ENCODE measurements at regions not wholly inside any gene's neighbourhood (a gene's known extent, or its start where the extent isn't known, plus 50 kb on each side); places are given as distances from the start of the nearest gene placed in this dataset.

GRCh38 chr11:110919241-110919922 is 207.1 kb upstream of the ARHGAP20 start:
- no peak overlapping the region for H3K4me3 ChIP-seq (ENCODE audit: low read length in 2 of 2)
- H3K27me3 ChIP-seq (ENCODE audit: control insufficient read depth in 2 of 2, insufficient read depth in 2 of 2, low read length in 2 of 2): no peaks in the 10 kb centered on the region
- H3K4me1 ChIP-seq (ENCODE audit: control insufficient read depth in 2 of 2, insufficient read depth in 2 of 2, low read length in 2 of 2): no peaks in the 10 kb centered on the region
- no peak overlapping the region for H3K9ac ChIP-seq (ENCODE audit: low read depth in 1 of 2, low read length in 2 of 2)
- H3K9me3 ChIP-seq (ENCODE audit: control insufficient read depth in 2 of 2, low read length in 2 of 2): no peaks in the 10 kb centered on the region
- no peak overlapping the region for H3K27ac ChIP-seq (ENCODE audit: low read depth in 2 of 2, low read length in 2 of 2)
- no peaks in the 10 kb centered on the region for H3K36me3 ChIP-seq (ENCODE audit: control insufficient read depth in 2 of 2, insufficient read depth in 2 of 2, low read length in 2 of 2)

DNA sequence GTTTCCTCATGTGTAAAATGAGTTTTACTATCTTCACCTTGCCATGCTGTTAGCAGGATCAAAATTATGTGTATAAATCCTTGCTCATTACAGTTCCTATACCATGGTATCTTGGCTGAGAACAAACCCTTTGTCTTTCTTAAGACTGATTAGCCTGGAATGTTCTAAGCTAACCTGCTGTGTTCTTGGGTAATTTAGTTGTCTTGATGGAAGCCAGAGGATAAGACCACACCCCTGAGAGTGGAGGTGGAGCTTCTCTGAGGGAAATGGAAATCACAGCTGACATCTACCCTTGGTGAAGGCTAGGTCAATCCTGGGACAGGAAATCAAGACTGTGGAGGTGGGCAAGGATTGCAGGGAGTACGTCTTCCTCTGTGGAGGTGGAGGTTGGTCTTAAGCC is 206.1 kb upstream of the ARHGAP20 start:
- H3K9ac ChIP-seq (ENCODE audit: low read depth in 1 of 2, low read length in 2 of 2): no peak overlapping the region
- no peaks in the 10 kb centered on the region for H3K9me3 ChIP-seq (ENCODE audit: control insufficient read depth in 2 of 2, low read length in 2 of 2)
- no peak overlapping the region for H3K27ac ChIP-seq (ENCODE audit: low read depth in 2 of 2, low read length in 2 of 2)
- no peaks in the 10 kb centered on the region for H3K4me1 ChIP-seq (ENCODE audit: control insufficient read depth in 2 of 2, insufficient read depth in 2 of 2, low read length in 2 of 2)
- no peak overlapping the region for H3K4me3 ChIP-seq (ENCODE audit: low read length in 2 of 2)
- H3K27me3 ChIP-seq (ENCODE audit: control insufficient read depth in 2 of 2, insufficient read depth in 2 of 2, low read length in 2 of 2): no peaks in the 10 kb centered on the region
- H3K36me3 ChIP-seq (ENCODE audit: control insufficient read depth in 2 of 2, insufficient read depth in 2 of 2, low read length in 2 of 2): no peaks in the 10 kb centered on the region

- Histone ChIP-seq H3K9me3 (ENCODE audit: control insufficient read depth in 2 of 2, low read length in 2 of 2) (no peaks in the 10 kb centered on the region), H3K36me3 (ENCODE audit: control insufficient read depth in 2 of 2, insufficient read depth in 2 of 2, low read length in 2 of 2) (no peaks in the 10 kb centered on the region), H3K9ac (ENCODE audit: low read depth in 1 of 2, low read length in 2 of 2) (no peak overlapping the region), H3K27me3 (ENCODE audit: control insufficient read depth in 2 of 2, insufficient read depth in 2 of 2, low read length in 2 of 2) (no peaks in the 10 kb centered on the region), H3K27ac (ENCODE audit: low read depth in 2 of 2, low read length in 2 of 2) (no peak overlapping the region), H3K4me3 (ENCODE audit: low read length in 2 of 2) (no peak overlapping the region), H3K4me1 (ENCODE audit: control insufficient read depth in 2 of 2, insufficient read depth in 2 of 2, low read length in 2 of 2) (peaks cover 8% of the 10 kb centered on the region in 2 donors)
Measured at GRCh38 chr11:110912437-110912836, 200.2 kb upstream of the ARHGAP20 start.

DNA sequence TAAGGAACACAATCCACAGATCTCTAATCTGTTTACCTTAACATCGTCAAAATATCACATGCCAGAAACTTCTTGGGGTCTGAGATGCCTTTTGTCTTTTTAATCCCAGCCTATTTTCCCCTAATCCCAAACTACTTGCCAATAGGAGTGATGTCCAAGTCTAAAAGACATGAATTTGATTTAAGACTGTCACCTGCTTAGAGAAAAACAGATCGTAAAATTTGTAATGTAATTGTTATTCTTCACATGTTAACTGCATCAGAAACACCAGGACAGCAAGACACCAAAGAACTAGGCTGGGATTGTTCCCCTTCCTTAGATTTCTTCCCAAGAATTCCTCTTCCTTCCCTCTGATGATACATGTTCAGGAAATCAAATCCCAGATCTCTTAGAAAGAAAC is 198.1 kb upstream of the ARHGAP20 start:
- H3K9me3 ChIP-seq (ENCODE audit: control insufficient read depth in 2 of 2, low read length in 2 of 2): no peaks in the 10 kb centered on the region
- H3K36me3 ChIP-seq (ENCODE audit: control insufficient read depth in 2 of 2, insufficient read depth in 2 of 2, low read length in 2 of 2): no peaks in the 10 kb centered on the region
- H3K27me3 ChIP-seq (ENCODE audit: control insufficient read depth in 2 of 2, insufficient read depth in 2 of 2, low read length in 2 of 2): no peaks in the 10 kb centered on the region
- no peak overlapping the region for H3K27ac ChIP-seq (ENCODE audit: low read depth in 2 of 2, low read length in 2 of 2)
- no peak overlapping the region for H3K9ac ChIP-seq (ENCODE audit: low read depth in 1 of 2, low read length in 2 of 2)
- no peak overlapping the region for H3K4me3 ChIP-seq (ENCODE audit: low read length in 2 of 2)
- H3K4me1 ChIP-seq (ENCODE audit: control insufficient read depth in 2 of 2, insufficient read depth in 2 of 2, low read length in 2 of 2): peaks cover 8 to 12% of the 10 kb centered on the region in 2 donors

DNA sequence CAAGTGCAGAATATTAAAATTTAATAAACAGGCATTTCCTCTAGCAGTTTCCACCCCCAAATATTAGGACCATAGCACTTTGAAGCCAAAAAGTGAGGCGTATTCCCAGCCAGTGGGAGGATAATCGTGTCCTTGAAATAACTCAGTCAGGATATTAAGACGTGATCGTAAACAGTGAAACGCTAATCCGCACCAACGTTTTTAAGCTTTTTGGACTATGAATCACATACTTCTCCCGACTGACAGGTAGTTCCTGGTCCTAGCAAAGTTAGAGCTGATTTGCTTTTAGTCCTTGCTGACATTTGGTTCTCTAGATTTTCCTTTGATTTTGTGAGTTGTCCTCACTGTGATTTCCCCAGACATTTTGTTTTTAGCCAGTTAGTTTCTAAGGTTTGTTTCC is 197.1 kb upstream of the ARHGAP20 start:
- H3K4me3 ChIP-seq (ENCODE audit: low read length in 2 of 2): no peak overlapping the region
- no peaks in the 10 kb centered on the region for H3K9me3 ChIP-seq (ENCODE audit: control insufficient read depth in 2 of 2, low read length in 2 of 2)
- no peak overlapping the region for H3K9ac ChIP-seq (ENCODE audit: low read depth in 1 of 2, low read length in 2 of 2)
- peaks cover 8 to 12% of the 10 kb centered on the region in 2 donors for H3K4me1 ChIP-seq (ENCODE audit: control insufficient read depth in 2 of 2, insufficient read depth in 2 of 2, low read length in 2 of 2)
- no peak overlapping the region for H3K27ac ChIP-seq (ENCODE audit: low read depth in 2 of 2, low read length in 2 of 2)
- no peaks in the 10 kb centered on the region for H3K36me3 ChIP-seq (ENCODE audit: control insufficient read depth in 2 of 2, insufficient read depth in 2 of 2, low read length in 2 of 2)
- no peaks in the 10 kb centered on the region for H3K27me3 ChIP-seq (ENCODE audit: control insufficient read depth in 2 of 2, insufficient read depth in 2 of 2, low read length in 2 of 2)

- Histone ChIP-seq H3K4me3 (ENCODE audit: low read length in 2 of 2) (no peak overlapping the region), H3K9me3 (ENCODE audit: control insufficient read depth in 2 of 2, low read length in 2 of 2) (no peaks in the 10 kb centered on the region), H3K9ac (ENCODE audit: low read depth in 1 of 2, low read length in 2 of 2) (no peak overlapping the region), H3K27ac (ENCODE audit: low read depth in 2 of 2, low read length in 2 of 2) (peak overlapping the region; percentile 6 to 34), H3K27me3 (ENCODE audit: control insufficient read depth in 2 of 2, insufficient read depth in 2 of 2, low read length in 2 of 2) (no peaks in the 10 kb centered on the region), H3K4me1 (ENCODE audit: control insufficient read depth in 2 of 2, insufficient read depth in 2 of 2, low read length in 2 of 2) (peaks cover 8 to 12% of the 10 kb centered on the region in 2 donors), H3K36me3 (ENCODE audit: control insufficient read depth in 2 of 2, insufficient read depth in 2 of 2, low read length in 2 of 2) (no peaks in the 10 kb centered on the region)
Measured at GRCh38 chr11:110908401-110909105, 196.3 kb upstream of the ARHGAP20 start.

DNA sequence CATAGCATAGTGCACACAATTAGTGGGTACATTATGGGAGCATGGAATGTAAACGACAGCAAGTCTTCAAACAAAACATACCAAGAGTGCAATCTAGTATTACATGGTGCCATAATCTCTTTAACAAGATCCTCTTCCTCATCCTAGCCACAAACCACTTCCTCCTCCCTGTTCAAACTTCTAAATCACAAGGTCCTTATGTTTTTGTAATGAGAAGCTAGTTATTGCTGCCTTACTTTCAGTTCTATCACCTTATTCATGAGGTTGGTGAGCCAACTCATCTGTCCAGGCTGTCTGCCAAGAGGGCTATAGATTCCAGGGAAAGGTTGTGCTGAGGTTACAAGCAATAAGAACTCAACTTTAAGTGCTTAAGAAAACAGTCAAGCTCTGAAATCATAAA is 195.4 kb upstream of the ARHGAP20 start:
- no peak overlapping the region for H3K9ac ChIP-seq (ENCODE audit: low read depth in 1 of 2, low read length in 2 of 2)
- peaks cover 8 to 12% of the 10 kb centered on the region in 2 donors for H3K4me1 ChIP-seq (ENCODE audit: control insufficient read depth in 2 of 2, insufficient read depth in 2 of 2, low read length in 2 of 2)
- H3K9me3 ChIP-seq (ENCODE audit: control insufficient read depth in 2 of 2, low read length in 2 of 2): no peaks in the 10 kb centered on the region
- peak overlapping the region; percentile 7 to 34 for H3K27ac ChIP-seq (ENCODE audit: low read depth in 2 of 2, low read length in 2 of 2)
- H3K4me3 ChIP-seq (ENCODE audit: low read length in 2 of 2): no peak overlapping the region
- no peaks in the 10 kb centered on the region for H3K36me3 ChIP-seq (ENCODE audit: control insufficient read depth in 2 of 2, insufficient read depth in 2 of 2, low read length in 2 of 2)
- no peaks in the 10 kb centered on the region for H3K27me3 ChIP-seq (ENCODE audit: control insufficient read depth in 2 of 2, insufficient read depth in 2 of 2, low read length in 2 of 2)

GRCh38 chr11:110903830-110904229 is 191.6 kb upstream of the ARHGAP20 start:
- H3K27ac ChIP-seq (ENCODE audit: low read depth in 2 of 2, low read length in 2 of 2): no peak overlapping the region
- no peak overlapping the region for H3K9ac ChIP-seq (ENCODE audit: low read depth in 1 of 2, low read length in 2 of 2)
- no peaks in the 10 kb centered on the region for H3K9me3 ChIP-seq (ENCODE audit: control insufficient read depth in 2 of 2, low read length in 2 of 2)

DNA sequence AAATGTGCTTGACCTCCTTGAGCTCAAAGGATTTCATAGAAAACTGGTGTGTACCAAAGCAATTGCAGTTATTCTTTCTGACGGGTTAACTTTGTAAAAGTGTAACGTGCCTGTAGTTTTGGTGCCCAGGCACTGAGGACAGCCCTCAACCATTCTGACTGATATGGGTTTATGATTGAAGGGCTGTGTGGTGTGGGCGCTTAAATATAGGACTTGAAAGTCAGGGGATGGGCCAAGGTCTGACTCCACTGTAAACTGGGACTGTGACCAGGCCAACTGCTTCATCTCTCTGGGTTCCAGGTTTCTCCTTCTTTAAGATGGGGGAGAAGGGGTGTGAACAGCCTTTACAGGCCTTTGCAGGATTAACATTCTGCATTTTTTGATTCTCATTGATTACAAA is 191.1 kb upstream of the ARHGAP20 start:
- no peak overlapping the region for H3K9ac ChIP-seq (ENCODE audit: low read depth in 1 of 2, low read length in 2 of 2)
- no peak overlapping the region for H3K4me3 ChIP-seq (ENCODE audit: low read length in 2 of 2)
- H3K27me3 ChIP-seq (ENCODE audit: control insufficient read depth in 2 of 2, insufficient read depth in 2 of 2, low read length in 2 of 2): no peaks in the 10 kb centered on the region
- H3K9me3 ChIP-seq (ENCODE audit: control insufficient read depth in 2 of 2, low read length in 2 of 2): no peaks in the 10 kb centered on the region
- no peak overlapping the region for H3K27ac ChIP-seq (ENCODE audit: low read depth in 2 of 2, low read length in 2 of 2)
- H3K36me3 ChIP-seq (ENCODE audit: control insufficient read depth in 2 of 2, insufficient read depth in 2 of 2, low read length in 2 of 2): no peaks in the 10 kb centered on the region
- peaks cover 6 to 10% of the 10 kb centered on the region in 2 donors for H3K4me1 ChIP-seq (ENCODE audit: control insufficient read depth in 2 of 2, insufficient read depth in 2 of 2, low read length in 2 of 2)

More at GRCh38 chr11:110903830-110904229, 191.6 kb upstream of the ARHGAP20 start:
- Histone ChIP-seq H3K4me1 (ENCODE audit: control insufficient read depth in 2 of 2, insufficient read depth in 2 of 2, low read length in 2 of 2) (peaks cover 8 to 12% of the 10 kb centered on the region in 2 donors), H3K36me3 (ENCODE audit: control insufficient read depth in 2 of 2, insufficient read depth in 2 of 2, low read length in 2 of 2) (no peaks in the 10 kb centered on the region), H3K27me3 (ENCODE audit: control insufficient read depth in 2 of 2, insufficient read depth in 2 of 2, low read length in 2 of 2) (no peaks in the 10 kb centered on the region), H3K4me3 (ENCODE audit: low read length in 2 of 2) (no peak overlapping the region)

GRCh38 chr11:110901441-110901840 is 189.2 kb upstream of the ARHGAP20 start:
- H3K36me3 ChIP-seq (ENCODE audit: control insufficient read depth in 2 of 2, insufficient read depth in 2 of 2, low read length in 2 of 2): no peaks in the 10 kb centered on the region
- H3K27me3 ChIP-seq (ENCODE audit: control insufficient read depth in 2 of 2, insufficient read depth in 2 of 2, low read length in 2 of 2): no peaks in the 10 kb centered on the region
- no peak overlapping the region for H3K9ac ChIP-seq (ENCODE audit: low read depth in 1 of 2, low read length in 2 of 2)
- no peak overlapping the region for H3K27ac ChIP-seq (ENCODE audit: low read depth in 2 of 2, low read length in 2 of 2)
- H3K4me3 ChIP-seq (ENCODE audit: low read length in 2 of 2): no peak overlapping the region
- no peaks in the 10 kb centered on the region for H3K9me3 ChIP-seq (ENCODE audit: control insufficient read depth in 2 of 2, low read length in 2 of 2)
- H3K4me1 ChIP-seq (ENCODE audit: control insufficient read depth in 2 of 2, insufficient read depth in 2 of 2, low read length in 2 of 2): no peaks in the 10 kb centered on the region
